ENCODE measurements at regions not wholly inside any gene's neighbourhood (a gene's known extent, or its start where the extent isn't known, plus 50 kb on each side); places are given as distances from the start of the nearest gene placed in this dataset.

DNA sequence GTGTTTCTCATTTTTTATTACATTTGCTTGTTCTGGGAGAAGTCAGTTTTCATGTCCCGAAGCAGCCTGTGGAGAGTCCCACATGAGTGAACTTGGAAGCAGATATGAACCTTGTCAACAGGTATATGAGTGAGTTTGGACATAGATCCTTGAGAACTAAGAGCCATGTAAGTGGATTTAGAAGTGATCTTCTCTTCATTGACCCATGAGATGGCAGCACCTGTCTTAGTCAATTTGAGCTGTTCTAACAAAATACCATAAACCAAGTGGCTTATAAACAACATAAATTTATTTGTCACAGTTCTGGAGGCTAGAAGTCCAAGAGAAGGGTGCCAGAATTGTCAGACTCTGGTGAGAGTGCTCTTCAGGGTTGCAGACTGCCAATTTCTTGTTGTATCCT is 1043.8 kb downstream of the ADGRL3 start:
- H3K4me3 ChIP-seq (ENCODE audit: low read depth in 2 of 2, low read length in 2 of 2), result no peak overlapping the region
- ChIA-PET CTCF (no interaction called here), POLR2A (no interaction called here)
- no peaks in the 10 kb centered on the region for H3K36me3 ChIP-seq (ENCODE audit: control insufficient read depth, insufficient read depth, low read length)
- no peak overlapping the region for H3K27ac ChIP-seq (ENCODE audit: low read length)
- no peaks in the 10 kb centered on the region for H3K4me1 ChIP-seq (ENCODE audit: control insufficient read depth, insufficient read depth, low read length)
- intact Hi-C loops (cut with micrococcal nuclease; ENCODE audit: unreplicated experiment) (no loop called here), in situ Hi-C loops (cut with HindIII; ENCODE audit: low pct_unique_long_range_greater_than_20kb, low sequenced_read_pairs) (no loop called here)
- no TSS peak for BruUV-seq (replicated peaks)
- TF ChIP-seq SIN3A (IDR thresholded peaks at IDR 0.05; ENCODE audit: borderline replicate concordance, insufficient read depth, low read depth, low read length) (no peak), TCF7L2 (IDR thresholded peaks at IDR 0.05; ENCODE audit: low read depth, low read length) (no peak), POLR2AphosphoS5 (IDR thresholded peaks at IDR 0.05; ENCODE audit: low read depth, low read length) (no peak)
- TF ChIP-seq, protein P1, sequence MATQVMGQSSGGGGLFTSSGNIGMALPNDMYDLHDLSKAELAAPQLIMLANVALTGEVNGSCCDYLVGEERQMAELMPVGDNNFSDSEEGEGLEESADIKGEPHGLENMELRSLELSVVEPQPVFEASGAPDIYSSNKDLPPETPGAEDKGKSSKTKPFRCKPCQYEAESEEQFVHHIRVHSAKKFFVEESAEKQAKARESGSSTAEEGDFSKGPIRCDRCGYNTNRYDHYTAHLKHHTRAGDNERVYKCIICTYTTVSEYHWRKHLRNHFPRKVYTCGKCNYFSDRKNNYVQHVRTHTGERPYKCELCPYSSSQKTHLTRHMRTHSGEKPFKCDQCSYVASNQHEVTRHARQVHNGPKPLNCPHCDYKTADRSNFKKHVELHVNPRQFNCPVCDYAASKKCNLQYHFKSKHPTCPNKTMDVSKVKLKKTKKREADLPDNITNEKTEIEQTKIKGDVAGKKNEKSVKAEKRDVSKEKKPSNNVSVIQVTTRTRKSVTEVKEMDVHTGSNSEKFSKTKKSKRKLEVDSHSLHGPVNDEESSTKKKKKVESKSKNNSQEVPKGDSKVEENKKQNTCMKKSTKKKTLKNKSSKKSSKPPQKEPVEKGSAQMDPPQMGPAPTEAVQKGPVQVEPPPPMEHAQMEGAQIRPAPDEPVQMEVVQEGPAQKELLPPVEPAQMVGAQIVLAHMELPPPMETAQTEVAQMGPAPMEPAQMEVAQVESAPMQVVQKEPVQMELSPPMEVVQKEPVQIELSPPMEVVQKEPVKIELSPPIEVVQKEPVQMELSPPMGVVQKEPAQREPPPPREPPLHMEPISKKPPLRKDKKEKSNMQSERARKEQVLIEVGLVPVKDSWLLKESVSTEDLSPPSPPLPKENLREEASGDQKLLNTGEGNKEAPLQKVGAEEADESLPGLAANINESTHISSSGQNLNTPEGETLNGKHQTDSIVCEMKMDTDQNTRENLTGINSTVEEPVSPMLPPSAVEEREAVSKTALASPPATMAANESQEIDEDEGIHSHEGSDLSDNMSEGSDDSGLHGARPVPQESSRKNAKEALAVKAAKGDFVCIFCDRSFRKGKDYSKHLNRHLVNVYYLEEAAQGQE (IDR thresholded peaks at IDR 0.05; ENCODE audit: insufficient read depth in 1 of 2, low read depth in 2 of 2, low read length in 1 of 2), result no peak
- TF ChIP-seq, protein P2, sequence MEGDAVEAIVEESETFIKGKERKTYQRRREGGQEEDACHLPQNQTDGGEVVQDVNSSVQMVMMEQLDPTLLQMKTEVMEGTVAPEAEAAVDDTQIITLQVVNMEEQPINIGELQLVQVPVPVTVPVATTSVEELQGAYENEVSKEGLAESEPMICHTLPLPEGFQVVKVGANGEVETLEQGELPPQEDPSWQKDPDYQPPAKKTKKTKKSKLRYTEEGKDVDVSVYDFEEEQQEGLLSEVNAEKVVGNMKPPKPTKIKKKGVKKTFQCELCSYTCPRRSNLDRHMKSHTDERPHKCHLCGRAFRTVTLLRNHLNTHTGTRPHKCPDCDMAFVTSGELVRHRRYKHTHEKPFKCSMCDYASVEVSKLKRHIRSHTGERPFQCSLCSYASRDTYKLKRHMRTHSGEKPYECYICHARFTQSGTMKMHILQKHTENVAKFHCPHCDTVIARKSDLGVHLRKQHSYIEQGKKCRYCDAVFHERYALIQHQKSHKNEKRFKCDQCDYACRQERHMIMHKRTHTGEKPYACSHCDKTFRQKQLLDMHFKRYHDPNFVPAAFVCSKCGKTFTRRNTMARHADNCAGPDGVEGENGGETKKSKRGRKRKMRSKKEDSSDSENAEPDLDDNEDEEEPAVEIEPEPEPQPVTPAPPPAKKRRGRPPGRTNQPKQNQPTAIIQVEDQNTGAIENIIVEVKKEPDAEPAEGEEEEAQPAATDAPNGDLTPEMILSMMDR (IDR thresholded peaks at IDR 0.05), result no peak
- DNase-seq (ENCODE audit: low read depth, low spot score), result no peak
- ATAC-seq, result no peak
- no peaks in the 10 kb centered on the region for H3K9me3 ChIP-seq (ENCODE audit: control insufficient read depth, insufficient read depth, low read depth, low read length)
- H3K27me3 ChIP-seq (ENCODE audit: control insufficient read depth, insufficient read depth, low read length), result no peaks in the 10 kb centered on the region

DNA sequence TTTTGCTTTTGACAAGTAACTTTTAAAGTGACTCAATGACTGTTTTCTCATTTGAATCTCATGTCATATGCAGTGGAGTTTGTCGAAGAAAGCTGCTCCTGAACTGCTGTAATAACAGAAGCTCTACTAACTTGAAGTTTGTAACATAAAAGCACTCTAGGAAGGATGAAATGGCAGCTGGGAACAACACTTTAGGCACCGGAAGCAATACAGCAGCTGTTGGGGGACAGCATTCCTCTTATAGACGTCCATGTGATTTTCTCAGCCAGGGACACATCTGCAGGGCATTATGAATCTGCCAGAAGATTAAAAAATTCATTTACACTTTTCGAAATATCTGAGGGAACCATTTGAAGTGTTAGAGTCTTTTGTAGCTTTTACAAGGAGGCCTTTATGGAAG is 1035.8 kb downstream of the ADGRL3 start:
- TF ChIP-seq, protein P2 (IDR thresholded peaks at IDR 0.05), result no peak
- TF ChIP-seq SIN3A (IDR thresholded peaks at IDR 0.05; ENCODE audit: borderline replicate concordance, insufficient read depth, low read depth, low read length), result no peak
- no peak for TF ChIP-seq TCF7L2 (IDR thresholded peaks at IDR 0.05; ENCODE audit: low read depth, low read length)
- TF ChIP-seq, protein P1 (IDR thresholded peaks at IDR 0.05; ENCODE audit: insufficient read depth in 1 of 2, low read depth in 2 of 2, low read length in 1 of 2), result no peak
- no peak for TF ChIP-seq POLR2AphosphoS5 (IDR thresholded peaks at IDR 0.05; ENCODE audit: low read depth, low read length)
- BruUV-seq (replicated peaks), result no TSS peak
- ATAC-seq (no peak), DNase-seq (ENCODE audit: low read depth, low spot score) (no peak)
- Histone ChIP-seq H3K27me3 (ENCODE audit: control insufficient read depth, insufficient read depth, low read length) (no peaks in the 10 kb centered on the region), H3K4me3 (ENCODE audit: low read depth in 2 of 2, low read length in 2 of 2) (no peak overlapping the region), H3K9me3 (ENCODE audit: control insufficient read depth, insufficient read depth, low read depth, low read length) (no peaks in the 10 kb centered on the region), H3K36me3 (ENCODE audit: control insufficient read depth, insufficient read depth, low read length) (no peaks in the 10 kb centered on the region), H3K4me1 (ENCODE audit: control insufficient read depth, insufficient read depth, low read length) (no peaks in the 10 kb centered on the region), H3K27ac (ENCODE audit: low read length) (no peak overlapping the region)
- ChIA-PET CTCF (no interaction called here), POLR2A (no interaction called here)
- in situ Hi-C loops (cut with HindIII; ENCODE audit: low pct_unique_long_range_greater_than_20kb, low sequenced_read_pairs) (no loop called here), intact Hi-C loops (cut with micrococcal nuclease; ENCODE audit: unreplicated experiment) (no loop called here)

Data from Panc1 (cell line).